ENCODE measurements at regions not wholly inside any gene's neighbourhood (a gene's known extent, or its start where the extent isn't known, plus 50 kb on each side); places are given as distances from the start of the nearest gene placed in this dataset.

GRCh38 chr2:81324046-81324445 lies 1019.5 kb upstream of the LRRTM1 start:
- no peaks in the 10 kb centered on the region for H3K9me3 ChIP-seq (ENCODE audit: insufficient read depth, low read depth, low read length)
- H2AFZ ChIP-seq (ENCODE audit: low read length), result no peak overlapping the region

GRCh38 chr2:81304154-81304830 lies 999.7 kb upstream of the LRRTM1 start:
- no peak overlapping the region for H2AFZ ChIP-seq (ENCODE audit: low read length)
- no peak overlapping the region for H3K4me3 ChIP-seq (ENCODE audit: low read length, poor library complexity, severe bottlenecking)
- no peaks in the 10 kb centered on the region for H3K9me3 ChIP-seq (ENCODE audit: insufficient read depth, low read depth, low read length)
- no peak overlapping the region for H3K9ac ChIP-seq (ENCODE audit: low read depth, low read length, poor library complexity, severe bottlenecking)
- no peaks in the 10 kb centered on the region for H4K20me1 ChIP-seq (ENCODE audit: insufficient read depth, low read length, poor library complexity, severe bottlenecking)
- H3K4me2 ChIP-seq (ENCODE audit: low read depth, low read length, poor library complexity, severe bottlenecking), result no peak overlapping the region
- no peaks in the 10 kb centered on the region for H3K27me3 ChIP-seq (ENCODE audit: insufficient read depth, low read length, poor library complexity, severe bottlenecking)
- H3K9me2 ChIP-seq (replicated peaks; ENCODE audit: low read depth, low read length), result no peaks in the 10 kb centered on the region
- no peaks in the 10 kb centered on the region for H3K36me3 ChIP-seq (ENCODE audit: insufficient read depth, low read length)
- no peaks in the 10 kb centered on the region for H3F3A ChIP-seq (ENCODE audit: low read depth)
- H3K4me1 ChIP-seq (ENCODE audit: insufficient read depth, low read length, poor library complexity, severe bottlenecking), result no peaks in the 10 kb centered on the region
- no peaks in the 10 kb centered on the region for H3K79me2 ChIP-seq (ENCODE audit: insufficient read depth, low read length)
- TF ChIP-seq, protein P1, sequence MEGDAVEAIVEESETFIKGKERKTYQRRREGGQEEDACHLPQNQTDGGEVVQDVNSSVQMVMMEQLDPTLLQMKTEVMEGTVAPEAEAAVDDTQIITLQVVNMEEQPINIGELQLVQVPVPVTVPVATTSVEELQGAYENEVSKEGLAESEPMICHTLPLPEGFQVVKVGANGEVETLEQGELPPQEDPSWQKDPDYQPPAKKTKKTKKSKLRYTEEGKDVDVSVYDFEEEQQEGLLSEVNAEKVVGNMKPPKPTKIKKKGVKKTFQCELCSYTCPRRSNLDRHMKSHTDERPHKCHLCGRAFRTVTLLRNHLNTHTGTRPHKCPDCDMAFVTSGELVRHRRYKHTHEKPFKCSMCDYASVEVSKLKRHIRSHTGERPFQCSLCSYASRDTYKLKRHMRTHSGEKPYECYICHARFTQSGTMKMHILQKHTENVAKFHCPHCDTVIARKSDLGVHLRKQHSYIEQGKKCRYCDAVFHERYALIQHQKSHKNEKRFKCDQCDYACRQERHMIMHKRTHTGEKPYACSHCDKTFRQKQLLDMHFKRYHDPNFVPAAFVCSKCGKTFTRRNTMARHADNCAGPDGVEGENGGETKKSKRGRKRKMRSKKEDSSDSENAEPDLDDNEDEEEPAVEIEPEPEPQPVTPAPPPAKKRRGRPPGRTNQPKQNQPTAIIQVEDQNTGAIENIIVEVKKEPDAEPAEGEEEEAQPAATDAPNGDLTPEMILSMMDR (conservative IDR thresholded peaks at IDR 0.05; ENCODE audit: low read length), result no peak
- TF ChIP-seq EZH2phosphoT487 (IDR thresholded peaks at IDR 0.05; ENCODE audit: borderline replicate concordance), result no peak

More at GRCh38 chr2:81324046-81324445, 1019.5 kb upstream of the LRRTM1 start:
- H3F3A ChIP-seq (ENCODE audit: low read depth), result no peaks in the 10 kb centered on the region
- H3K4me2 ChIP-seq (ENCODE audit: low read depth, low read length, poor library complexity, severe bottlenecking), result no peak overlapping the region
- H3K9ac ChIP-seq (ENCODE audit: low read depth, low read length, poor library complexity, severe bottlenecking), result no peak overlapping the region
- no peaks in the 10 kb centered on the region for H3K9me2 ChIP-seq (replicated peaks; ENCODE audit: low read depth, low read length)
- no peak overlapping the region for H3K4me3 ChIP-seq (ENCODE audit: low read length, poor library complexity, severe bottlenecking)
- H3K4me1 ChIP-seq (ENCODE audit: insufficient read depth, low read length, poor library complexity, severe bottlenecking), result no peaks in the 10 kb centered on the region
- no peaks in the 10 kb centered on the region for H3K27me3 ChIP-seq (ENCODE audit: insufficient read depth, low read length, poor library complexity, severe bottlenecking)
- H3K36me3 ChIP-seq (ENCODE audit: insufficient read depth, low read length), result no peaks in the 10 kb centered on the region
- H4K20me1 ChIP-seq (ENCODE audit: insufficient read depth, low read length, poor library complexity, severe bottlenecking), result no peaks in the 10 kb centered on the region
- TF ChIP-seq, protein P1 (conservative IDR thresholded peaks at IDR 0.05; ENCODE audit: low read length), result peak; percentile 50
- TF ChIP-seq EZH2phosphoT487 (IDR thresholded peaks at IDR 0.05; ENCODE audit: borderline replicate concordance), result no peak
- no peaks in the 10 kb centered on the region for H3K79me2 ChIP-seq (ENCODE audit: insufficient read depth, low read length)

DNA sequence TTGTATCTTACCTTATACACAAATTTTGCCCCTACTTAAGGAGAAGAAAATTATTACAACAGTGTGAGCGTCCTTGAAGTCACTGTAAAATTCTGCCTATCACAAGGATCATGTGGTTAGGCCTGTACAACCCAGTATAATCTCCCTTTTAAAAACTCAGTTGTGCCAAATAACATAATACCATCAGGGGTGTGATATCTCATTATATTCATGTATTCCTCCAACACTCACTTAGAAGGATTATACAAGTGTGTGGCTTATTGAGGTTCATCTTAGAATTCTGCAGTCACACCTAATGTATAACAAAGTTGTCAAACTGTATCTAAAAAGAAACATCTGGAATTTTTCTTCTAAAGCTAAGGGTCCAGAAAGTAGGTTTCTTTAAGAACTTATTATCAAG lies 998.8 kb upstream of the LRRTM1 start:
- Histone ChIP-seq H3K9me2 (replicated peaks; ENCODE audit: low read depth, low read length) (no peaks in the 10 kb centered on the region), H3K9ac (ENCODE audit: low read depth, low read length, poor library complexity, severe bottlenecking) (no peak overlapping the region), H3F3A (ENCODE audit: low read depth) (no peaks in the 10 kb centered on the region), H3K4me3 (ENCODE audit: low read length, poor library complexity, severe bottlenecking) (no peak overlapping the region), H3K79me2 (ENCODE audit: insufficient read depth, low read length) (no peaks in the 10 kb centered on the region), H3K4me1 (ENCODE audit: insufficient read depth, low read length, poor library complexity, severe bottlenecking) (no peaks in the 10 kb centered on the region), H3K36me3 (ENCODE audit: insufficient read depth, low read length) (no peaks in the 10 kb centered on the region), H3K27me3 (ENCODE audit: insufficient read depth, low read length, poor library complexity, severe bottlenecking) (no peaks in the 10 kb centered on the region), H4K20me1 (ENCODE audit: insufficient read depth, low read length, poor library complexity, severe bottlenecking) (no peaks in the 10 kb centered on the region), H3K9me3 (ENCODE audit: insufficient read depth, low read depth, low read length) (no peaks in the 10 kb centered on the region), H2AFZ (ENCODE audit: low read length) (no peak overlapping the region), H3K4me2 (ENCODE audit: low read depth, low read length, poor library complexity, severe bottlenecking) (no peak overlapping the region)
- TF ChIP-seq EZH2phosphoT487 (IDR thresholded peaks at IDR 0.05; ENCODE audit: borderline replicate concordance), result no peak
- TF ChIP-seq, protein P1 (conservative IDR thresholded peaks at IDR 0.05; ENCODE audit: low read length), result no peak

All from Loucy (cell line).